ENCODE measurements at regions not wholly inside any gene's neighbourhood (a gene's known extent, or its start where the extent isn't known, plus 50 kb on each side); places are given as distances from the start of the nearest gene placed in this dataset.

GRCh38 chr5:101393795-101394450, 490.8 kb upstream of the ST8SIA4 start:
- Mint-ChIP-seq H3K4me3 (no peak overlapping the region), H3K36me3 (ENCODE audit: low read depth) (peaks cover 14% of the 10 kb centered on the region; the same call in 2 of the 3 replicates), H3K27me3 (ENCODE audit: insufficient read depth, low read depth, poor library complexity) (no peaks in the 10 kb centered on the region), H3K9me3 (peaks cover 24% of the 10 kb centered on the region), H3K4me1 (no peaks in the 10 kb centered on the region), H3K27ac (no peak overlapping the region)
- TF ChIP-seq REST (IDR thresholded peaks at IDR 0.05; ENCODE audit: unreplicated experiment) (no peak), STAT1 (IDR thresholded peaks at IDR 0.05; ENCODE audit: unreplicated experiment) (no peak), EZH2phosphoT487 (IDR thresholded peaks at IDR 0.05; ENCODE audit: unreplicated experiment) (no peak), ZNF462 (CRISPR knock-in tag; IDR thresholded peaks at IDR 0.05) (no peak), POLR2AphosphoS5 (IDR thresholded peaks at IDR 0.05; ENCODE audit: low read depth) (no peak), JUNB (IDR thresholded peaks at IDR 0.05; ENCODE audit: unreplicated experiment) (no peak), CREB1 (CRISPR knock-in tag; IDR thresholded peaks at IDR 0.05; ENCODE audit: low read depth) (no peak), ETS1 (IDR thresholded peaks at IDR 0.05) (no peak), ZNF114 (CRISPR knock-in tag; IDR thresholded peaks at IDR 0.05) (no peak), EZH2 (IDR thresholded peaks at IDR 0.05; ENCODE audit: low read depth, unreplicated experiment) (no peak), NANOG (IDR thresholded peaks at IDR 0.05; ENCODE audit: borderline replicate concordance) (no peak), ZNF331 (CRISPR knock-in tag; IDR thresholded peaks at IDR 0.05; ENCODE audit: low read depth) (no peak), CTCF (conservative IDR thresholded peaks at IDR 0.05; ENCODE audit: low read depth in 2 of 2) (no peak)
- Histone ChIP-seq H3K4me2 (no peak overlapping the region), H3K36me3 (ENCODE audit: insufficient read depth) (peaks cover 15% of the 10 kb centered on the region; the same call in 1 of the 2 replicates), H3K27ac (ENCODE audit: low read depth) (no peak overlapping the region), H3K27me3 (ENCODE audit: insufficient read depth) (no peaks in the 10 kb centered on the region), H3K79me2 (replicated peaks; ENCODE audit: insufficient read depth) (no peaks in the 10 kb centered on the region), H3K4me1 (ENCODE audit: insufficient read depth) (no peaks in the 10 kb centered on the region), H4K20me1 (replicated peaks; ENCODE audit: insufficient read depth) (no peaks in the 10 kb centered on the region), H3F3A (replicated peaks; ENCODE audit: low read depth) (no peaks in the 10 kb centered on the region), H3K9me2 (ENCODE audit: insufficient read depth) (no peaks in the 10 kb centered on the region), H2AFZ (0 out of 2 replicates have a peak overlapping the region, but pooled peaks have one; percentile 21), H3K4me3 (no peak overlapping the region)
- DNase-seq (ENCODE audit: low spot score) = no peak
- ATAC-seq = no peak
